Smooth muscle cell (in vitro differentiated cells): ENCODE measurements at regions not wholly inside any gene's neighbourhood (a gene's known extent, or its start where the extent isn't known, plus 50 kb on each side); places are given as distances from the start of the nearest gene placed in this dataset.

Experiments
- DNase-seq: peaks from one replicate; lab custom pipeline; 2025; ENCODE audit not compliant: unreplicated experiment; lab: John Stamatoyannopoulos, UW
- H2AFZ ChIP-seq: fragments of 200-600 bp; sonication (generic); 2 replicates; pipeline ENCODE4 v1.6.0; 2016; ENCODE audit warnings: antibody characterized with exemption, low read depth, mild to moderate bottlenecking
- H3F3A ChIP-seq: fragments of 200-600 bp; sonication (generic); 2 replicates; pipeline ENCODE4 v1.6.0; 2017; ENCODE audit warnings: antibody characterized with exemption, low read depth
- H3K27ac ChIP-seq: fragments of 200-600 bp; sonication (generic); 2 replicates; pipeline ENCODE4 v1.5.1; 2016; ENCODE audit warnings: low read depth, mild to moderate bottlenecking
- H3K27me3 ChIP-seq: fragments of 200-600 bp; sonication (generic); 2 replicates; pipeline ENCODE4 v1.6.1; 2016; ENCODE audit warnings: low read depth, mild to moderate bottlenecking
- H3K36me3 ChIP-seq: fragments of 200-600 bp; sonication (generic); 2 replicates; pipeline ENCODE4 v1.5.1; 2016; ENCODE audit warnings: low read depth
- H3K4me1 ChIP-seq: fragments of 200-600 bp; sonication (generic); 2 replicates; pipeline ENCODE4 v1.5.1; 2016; ENCODE audit warnings: low read depth
- H3K4me2 ChIP-seq: fragments of 200-600 bp; sonication (generic); 2 replicates; pipeline ENCODE4 v1.6.0; 2016; ENCODE audit warnings: mild to moderate bottlenecking
- H3K4me3 ChIP-seq: fragments of 200-600 bp; sonication (generic); 2 replicates; pipeline ENCODE4 v1.5.1; 2016; ENCODE audit warnings: mild to moderate bottlenecking
- H3K79me2 ChIP-seq: fragments of 200-600 bp; sonication (generic); 2 replicates; pipeline ENCODE4 v1.6.0; 2016; ENCODE audit warnings: low read depth, mild to moderate bottlenecking
- H3K9ac ChIP-seq: fragments of 200-600 bp; sonication (generic); 2 replicates; pipeline ENCODE4 v1.6.0; 2016; ENCODE audit warnings: low read depth
- H3K9me3 ChIP-seq: fragments of 200-600 bp; sonication (generic); replicated peaks from 2 replicates; pipeline ENCODE4 v1.5.1; 2016; ENCODE audit warnings: low read depth
- H4K20me1 ChIP-seq: fragments of 200-600 bp; sonication (generic); 2 replicates; pipeline ENCODE4 v1.6.0; 2016; ENCODE audit warnings: low read depth
- CTCF ChIP-seq: fragments of 200-600 bp; sonication (generic); IDR thresholded peaks from 2 replicates; pipeline ENCODE4 v1.5.1; 2017; ENCODE audit warnings: borderline replicate concordance, mild to moderate bottlenecking, antibody characterized with exemption; ENCODE audit not compliant: insufficient read depth, poor library complexity, severe bottlenecking
- WGBS: methylation state at CpG from one replicate; pipeline ENCODE4 v1.1.7; 2016; ENCODE audit warnings: low lambda C conversion rate; 5-methylcytosine and 5-hydroxymethylcytosine counted together

GRCh38 chrX:88325634-88326033 lies 421.4 kb upstream of the CPXCR1 start:
- H3K79me2 ChIP-seq, result no peaks in the 10 kb centered on the region
- no peak overlapping the region for H2AFZ ChIP-seq
- no peaks in the 10 kb centered on the region for H3K27me3 ChIP-seq
- H3K4me1 ChIP-seq, result no peaks in the 10 kb centered on the region
- no peak overlapping the region for H3K4me3 ChIP-seq
- no peaks in the 10 kb centered on the region for H3K36me3 ChIP-seq
- DNase-seq, result no peak
- TF ChIP-seq CTCF, result no peak
- H3K9me3 ChIP-seq, result no peaks in the 10 kb centered on the region
- H3K4me2 ChIP-seq, result no peak overlapping the region
- no peak overlapping the region for H3K27ac ChIP-seq
- H4K20me1 ChIP-seq, result no peaks in the 10 kb centered on the region
- no peaks in the 10 kb centered on the region for H3F3A ChIP-seq
- 89% methylated on average over 1 of the region's 1 CpG for WGBS
- H3K9ac ChIP-seq, result no peak overlapping the region

- Histone ChIP-seq H3K4me3 (no peak overlapping the region), H3K9ac (no peak overlapping the region), H4K20me1 (no peaks in the 10 kb centered on the region), H3F3A (no peaks in the 10 kb centered on the region), H3K4me1 (no peaks in the 10 kb centered on the region), H3K27me3 (no peaks in the 10 kb centered on the region), H3K4me2 (no peak overlapping the region), H3K9me3 (no peaks in the 10 kb centered on the region), H3K36me3 (no peaks in the 10 kb centered on the region), H2AFZ (no peak overlapping the region), H3K27ac (no peak overlapping the region), H3K79me2 (no peaks in the 10 kb centered on the region)
- 92% methylated on average over 2 of the region's 2 CpGs for WGBS
- TF ChIP-seq CTCF, result no peak
- no peak for DNase-seq
Observed at GRCh38 chrX:88355252-88355651, 391.8 kb upstream of the CPXCR1 start.

- Histone ChIP-seq H2AFZ (no peak overlapping the region), H3K36me3 (no peaks in the 10 kb centered on the region), H3K4me1 (no peaks in the 10 kb centered on the region), H3K4me2 (no peak overlapping the region), H3K9me3 (no peaks in the 10 kb centered on the region), H4K20me1 (no peaks in the 10 kb centered on the region), H3K4me3 (no peak overlapping the region), H3K27me3 (no peaks in the 10 kb centered on the region), H3K27ac (no peak overlapping the region), H3K9ac (no peak overlapping the region), H3K79me2 (no peaks in the 10 kb centered on the region), H3F3A (no peaks in the 10 kb centered on the region)
- no peak for TF ChIP-seq CTCF
- 95% methylated on average over 1 of the region's 1 CpG for WGBS
- DNase-seq, result no peak
Observed at GRCh38 chrX:88366314-88366713, 380.7 kb upstream of the CPXCR1 start.

- Histone ChIP-seq H4K20me1 (no peaks in the 10 kb centered on the region), H3K4me2 (no peak overlapping the region), H3K79me2 (no peaks in the 10 kb centered on the region), H3F3A (no peaks in the 10 kb centered on the region), H3K9ac (no peak overlapping the region), H3K27ac (no peak overlapping the region), H3K36me3 (no peaks in the 10 kb centered on the region), H3K9me3 (peaks cover 5% of the 10 kb centered on the region), H2AFZ (no peak overlapping the region), H3K4me3 (no peak overlapping the region), H3K27me3 (no peaks in the 10 kb centered on the region), H3K4me1 (no peaks in the 10 kb centered on the region)
- DNase-seq, result no peak
- no peak for TF ChIP-seq CTCF
Observed at GRCh38 chrX:88378406-88378805, 368.6 kb upstream of the CPXCR1 start.
